Stimulated activated memory B cell treated with anti-CD40 and anti-IgM and Interleukin-4, amounts not matched to agents 10 μg/mL and 1 μg/mL and 100 μg/mL, for 72 hours (primary cell): ENCODE measurements at regions not wholly inside any gene's neighbourhood (a gene's known extent, or its start where the extent isn't known, plus 50 kb on each side); places are given as distances from the start of the nearest gene placed in this dataset.
"Not testable (repeated sequence)": the region's sequence is repeated elsewhere in the genome, so short reads cannot be mapped to it uniquely, and the experiment has no call there.

ENCODE experiments used
- ATAC-seq: fragments of 150-1000 bp; cut with Tn5 transposase; 2 replicates; pipeline ENCODE4 v1.10.0; 2021
- H3K27ac Mint-ChIP-seq: one replicate; pipeline ENCODE4 v1.8.0; 2022; ENCODE audit warnings: mild to moderate bottlenecking, mixed read lengths
- H3K27me3 Mint-ChIP-seq: one replicate; pipeline ENCODE4 v1.8.0; 2022; ENCODE audit warnings: mixed read lengths
- H3K36me3 Mint-ChIP-seq: one replicate; pipeline ENCODE4 v1.8.0; 2022; ENCODE audit warnings: mixed read lengths
- H3K4me1 Mint-ChIP-seq: one replicate; pipeline ENCODE4 v1.8.0; 2022; ENCODE audit warnings: mixed read lengths
- H3K4me3 Mint-ChIP-seq: one replicate; pipeline ENCODE4 v1.8.0; 2022; ENCODE audit warnings: mild to moderate bottlenecking, moderate library complexity, mixed read lengths
- H3K9me3 Mint-ChIP-seq: one replicate; pipeline ENCODE4 v1.8.0; 2022; ENCODE audit warnings: mixed read lengths

- Mint-ChIP-seq H3K9me3 (peaks cover 3% of the 10 kb centered on the region), H3K27me3 (no peaks in the 10 kb centered on the region), H3K4me3 (no peak overlapping the region), H3K4me1 (no peaks in the 10 kb centered on the region), H3K27ac (no peak overlapping the region), H3K36me3 (no peaks in the 10 kb centered on the region)
- no peak for ATAC-seq
These were observed 242.7 kb upstream of the SEMA3C start for GRCh38 chr7:81161451-81162075.

GRCh38 chr7:81159402-81159801 is 240.6 kb upstream of the SEMA3C start:
- ATAC-seq = no peak
- Mint-ChIP-seq H3K4me1 (no peaks in the 10 kb centered on the region), H3K4me3 (no peak overlapping the region), H3K9me3 (peaks cover 5% of the 10 kb centered on the region), H3K27me3 (no peaks in the 10 kb centered on the region), H3K27ac (no peak overlapping the region), H3K36me3 (no peaks in the 10 kb centered on the region)

GRCh38 chr7:81158189-81158588 is 239.3 kb upstream of the SEMA3C start:
- no peak overlapping the region for H3K27ac Mint-ChIP-seq
- H3K27me3 Mint-ChIP-seq = no peaks in the 10 kb centered on the region
- H3K36me3 Mint-ChIP-seq = no peaks in the 10 kb centered on the region
- peaks cover 5% of the 10 kb centered on the region for H3K9me3 Mint-ChIP-seq
- H3K4me1 Mint-ChIP-seq = no peaks in the 10 kb centered on the region
- H3K4me3 Mint-ChIP-seq = no peak overlapping the region
- no peak for ATAC-seq

GRCh38 chr7:81155654-81156373 is 237.0 kb upstream of the SEMA3C start:
- no peaks in the 10 kb centered on the region for H3K27me3 Mint-ChIP-seq
- no peak overlapping the region for H3K27ac Mint-ChIP-seq
- peaks cover 3% of the 10 kb centered on the region for H3K9me3 Mint-ChIP-seq
- H3K4me1 Mint-ChIP-seq = no peaks in the 10 kb centered on the region
- no peaks in the 10 kb centered on the region for H3K36me3 Mint-ChIP-seq
- ATAC-seq = no peak
- H3K4me3 Mint-ChIP-seq = no peak overlapping the region

- no peaks in the 10 kb centered on the region for H3K27me3 Mint-ChIP-seq
- peaks cover 3% of the 10 kb centered on the region for H3K9me3 Mint-ChIP-seq
- no peak for ATAC-seq
- H3K36me3 Mint-ChIP-seq = no peaks in the 10 kb centered on the region
- no peaks in the 10 kb centered on the region for H3K4me1 Mint-ChIP-seq
- no peak overlapping the region for H3K4me3 Mint-ChIP-seq
- H3K27ac Mint-ChIP-seq = no peak overlapping the region
These were observed 235.7 kb upstream of the SEMA3C start for GRCh38 chr7:81154565-81154964.

- H3K9me3 Mint-ChIP-seq, H3K4me1 Mint-ChIP-seq, ATAC-seq, H3K27ac Mint-ChIP-seq, H3K36me3 Mint-ChIP-seq, H3K27me3 Mint-ChIP-seq, H3K4me3 Mint-ChIP-seq: not testable (repeated sequence)
These were observed 234.1 kb upstream of the SEMA3C start for GRCh38 chr7:81152925-81153324.

- H3K9me3 Mint-ChIP-seq = peaks cover 5% of the 10 kb centered on the region
- no peaks in the 10 kb centered on the region for H3K4me1 Mint-ChIP-seq
- no peaks in the 10 kb centered on the region for H3K27me3 Mint-ChIP-seq
- H3K36me3 Mint-ChIP-seq = no peaks in the 10 kb centered on the region
- ATAC-seq = no peak
- H3K4me3 Mint-ChIP-seq = no peak overlapping the region
- H3K27ac Mint-ChIP-seq = no peak overlapping the region
These were observed 232.1 kb upstream of the SEMA3C start for GRCh38 chr7:81150951-81151361.

GRCh38 chr7:81143856-81144255 is 225.0 kb upstream of the SEMA3C start:
- no peaks in the 10 kb centered on the region for H3K4me1 Mint-ChIP-seq
- H3K27ac Mint-ChIP-seq = no peak overlapping the region

GRCh38 chr7:81141257-81142205 is 222.7 kb upstream of the SEMA3C start:
- not testable (repeated sequence) for H3K27me3 Mint-ChIP-seq, H3K27ac Mint-ChIP-seq, H3K36me3 Mint-ChIP-seq, H3K4me1 Mint-ChIP-seq, ATAC-seq, H3K4me3 Mint-ChIP-seq
- peaks cover 14% of the 10 kb centered on the region for H3K9me3 Mint-ChIP-seq

More at GRCh38 chr7:81143856-81144255, 225.0 kb upstream of the SEMA3C start:
- H3K27me3 Mint-ChIP-seq = no peaks in the 10 kb centered on the region
- H3K9me3 Mint-ChIP-seq = peaks cover 14% of the 10 kb centered on the region
- H3K36me3 Mint-ChIP-seq = no peaks in the 10 kb centered on the region
- ATAC-seq = no peak
- no peak overlapping the region for H3K4me3 Mint-ChIP-seq

- H3K27me3 Mint-ChIP-seq = no peaks in the 10 kb centered on the region
- H3K9me3 Mint-ChIP-seq = peaks cover 10% of the 10 kb centered on the region
- no peak overlapping the region for H3K4me3 Mint-ChIP-seq
- H3K36me3 Mint-ChIP-seq = no peaks in the 10 kb centered on the region
- no peak for ATAC-seq
- no peak overlapping the region for H3K27ac Mint-ChIP-seq
- H3K4me1 Mint-ChIP-seq = no peaks in the 10 kb centered on the region
These were observed 221.9 kb upstream of the SEMA3C start for GRCh38 chr7:81140775-81141174.

GRCh38 chr7:81140252-81140651 is 221.4 kb upstream of the SEMA3C start:
- Mint-ChIP-seq H3K27ac (no peak overlapping the region), H3K9me3 (peaks cover 6% of the 10 kb centered on the region), H3K27me3 (no peaks in the 10 kb centered on the region), H3K4me3 (no peak overlapping the region), H3K4me1 (no peaks in the 10 kb centered on the region), H3K36me3 (no peaks in the 10 kb centered on the region)
- no peak for ATAC-seq

- no peak for ATAC-seq
- H3K36me3 Mint-ChIP-seq = no peaks in the 10 kb centered on the region
- no peaks in the 10 kb centered on the region for H3K9me3 Mint-ChIP-seq
- H3K27me3 Mint-ChIP-seq = no peaks in the 10 kb centered on the region
- H3K27ac Mint-ChIP-seq = no peak overlapping the region
- no peak overlapping the region for H3K4me3 Mint-ChIP-seq
- no peaks in the 10 kb centered on the region for H3K4me1 Mint-ChIP-seq
These were observed 220.0 kb upstream of the SEMA3C start for GRCh38 chr7:81138870-81139269.

- no peaks in the 10 kb centered on the region for H3K36me3 Mint-ChIP-seq
- no peak for ATAC-seq
- H3K9me3 Mint-ChIP-seq = no peaks in the 10 kb centered on the region
- H3K4me1 Mint-ChIP-seq = no peaks in the 10 kb centered on the region
- no peaks in the 10 kb centered on the region for H3K27me3 Mint-ChIP-seq
- no peak overlapping the region for H3K4me3 Mint-ChIP-seq
- H3K27ac Mint-ChIP-seq = no peak overlapping the region
These were observed 216.5 kb upstream of the SEMA3C start for GRCh38 chr7:81135324-81135723.

- no peaks in the 10 kb centered on the region for H3K4me1 Mint-ChIP-seq
- H3K4me3 Mint-ChIP-seq = no peak overlapping the region
- no peak overlapping the region for H3K27ac Mint-ChIP-seq
- ATAC-seq = no peak
- H3K36me3 Mint-ChIP-seq = no peaks in the 10 kb centered on the region
- H3K27me3 Mint-ChIP-seq = no peaks in the 10 kb centered on the region
- H3K9me3 Mint-ChIP-seq = peaks cover 21% of the 10 kb centered on the region
These were observed 209.2 kb upstream of the SEMA3C start for GRCh38 chr7:81128011-81128410.

- no peak for ATAC-seq
- H3K4me3 Mint-ChIP-seq = no peak overlapping the region
- peaks cover 11% of the 10 kb centered on the region for H3K9me3 Mint-ChIP-seq
- no peaks in the 10 kb centered on the region for H3K27me3 Mint-ChIP-seq
- no peak overlapping the region for H3K27ac Mint-ChIP-seq
- no peaks in the 10 kb centered on the region for H3K4me1 Mint-ChIP-seq
- no peaks in the 10 kb centered on the region for H3K36me3 Mint-ChIP-seq
These were observed 202.0 kb upstream of the SEMA3C start for GRCh38 chr7:81120803-81121202.
